GM12878 (cell line): ENCODE measurements at regions not wholly inside any gene's neighbourhood (a gene's known extent, or its start where the extent isn't known, plus 50 kb on each side); places are given as distances from the start of the nearest gene placed in this dataset.

Source experiments
- CEBPB ChIP-seq, 2 experiments: fragments of 150-350 bp in 1 of 2; IDR thresholded peaks; 2 replicates each; pipeline ENCODE4 v1.6.1; 2012 to 2014; ENCODE audit warnings: low read depth in 2 of 2, low read length in 2 of 2, borderline replicate concordance in 1 of 2, inconsistent platforms in 1 of 2
- EGR1 ChIP-seq, 2 experiments: IDR thresholded peaks; 1 replicate in 1 of 2; 2 replicates in 1 of 2; pipeline ENCODE4 v1.6.1; 2011 to 2012; ENCODE audit warnings: low read depth in 2 of 2, low read length in 2 of 2, borderline replicate concordance in 1 of 2, mild to moderate bottlenecking in 1 of 2, moderate library complexity in 1 of 2
- FOS ChIP-seq: IDR thresholded peaks from 3 replicates; pipeline ENCODE4 v1.6.1; 2011; ENCODE audit warnings: borderline replicate concordance; ENCODE audit not compliant: insufficient read length; ENCODE audit errors: extremely low read depth
- HDGF ChIP-seq: fragments of 450-650 bp; IDR thresholded peaks from 2 replicates; pipeline ENCODE4 v1.6.1; 2016; ENCODE audit warnings: antibody characterized with exemption
- KDM1A ChIP-seq: fragments of 200-600 bp; sonication (generic); IDR thresholded peaks from 2 replicates; pipeline ENCODE4 v1.6.1; 2016; ENCODE audit warnings: borderline replicate concordance
- MXI1 ChIP-seq: fragments of 150-350 bp; IDR thresholded peaks from 2 replicates; pipeline ENCODE4 v1.6.1; 2011; ENCODE audit warnings: low read depth, mild to moderate bottlenecking, inconsistent platforms, low read length, improper control_type of control experiment
- NFIC ChIP-seq: IDR thresholded peaks from 2 replicates; pipeline ENCODE4 v1.6.1; 2012; ENCODE audit warnings: low read depth, mild to moderate bottlenecking, inconsistent platforms, low read length, moderate library complexity
- POLR2A ChIP-seq: IDR thresholded peaks from 2 replicates; pipeline ENCODE4 v1.6.1; 2011; ENCODE audit warnings: low read depth, mild to moderate bottlenecking, low read length
- POLR2AphosphoS5 ChIP-seq: IDR thresholded peaks from 2 replicates; pipeline ENCODE4 v1.6.1; 2011; ENCODE audit warnings: mild to moderate bottlenecking, low read length, inconsistent platforms
- YY1 ChIP-seq: IDR thresholded peaks from 2 replicates; pipeline ENCODE4 v1.6.1; 2011; ENCODE audit warnings: low read depth, mild to moderate bottlenecking, low read length
- TF ChIP-seq, protein P1 (sequence below): IDR thresholded peaks from 2 replicates; pipeline ENCODE4 v1.6.1; 2012; ENCODE audit warnings: mild to moderate bottlenecking, low read depth, low read length
- TF ChIP-seq, protein P2 (sequence below): fragments of 450-650 bp; IDR thresholded peaks from 2 replicates; pipeline ENCODE4 v1.6.1; 2017; ENCODE audit warnings: mild to moderate bottlenecking, moderate library complexity
- TF ChIP-seq, protein P3 (sequence below): fragments of 150-350 bp; IDR thresholded peaks from 2 replicates; pipeline ENCODE4 v1.6.1; 2016; ENCODE audit warnings: low read depth, low read length

DNA sequence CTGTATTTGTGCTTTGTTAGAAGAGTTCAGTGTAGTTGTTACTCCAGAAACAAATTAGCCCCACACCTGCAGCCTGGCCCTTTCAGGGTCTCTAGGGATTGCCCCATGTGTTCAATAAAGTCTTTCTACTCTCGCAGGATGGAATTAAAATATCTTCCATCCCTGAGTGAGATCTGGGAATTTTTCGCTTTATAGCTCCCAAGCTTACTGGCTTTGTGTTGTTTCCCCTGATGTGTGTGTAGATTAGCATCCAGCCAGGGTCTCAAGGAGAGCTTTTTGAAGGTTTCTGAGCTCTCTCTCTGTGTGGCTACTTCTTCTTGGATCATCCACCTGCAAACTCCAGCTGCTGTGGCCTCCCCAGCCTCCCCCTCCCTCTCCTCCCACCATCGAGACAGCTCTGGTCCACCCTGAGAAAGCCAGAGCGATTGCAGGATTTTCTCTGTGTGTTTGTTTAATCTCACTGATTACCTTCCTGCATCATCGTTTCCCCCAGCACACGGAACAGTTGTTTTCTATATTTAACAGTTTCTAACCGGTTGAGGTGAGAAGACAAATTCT, 553.5 kb downstream of the TBC1D22A start:
- TF ChIP-seq NFIC (no peak), HDGF (no peak), EGR1 (IDR thresholded peaks at IDR 0.05; ENCODE audit: borderline replicate concordance in 1 of 2, low read depth in 2 of 2, low read length in 2 of 2) (no peak), POLR2A (no peak), KDM1A (no peak), YY1 (no peak), MXI1 (no peak), FOS (no peak), POLR2AphosphoS5 (no peak), CEBPB (IDR thresholded peaks at IDR 0.05; ENCODE audit: borderline replicate concordance in 1 of 2, low read depth in 2 of 2, low read length in 2 of 2) (no peak)
- TF ChIP-seq, protein P1, sequence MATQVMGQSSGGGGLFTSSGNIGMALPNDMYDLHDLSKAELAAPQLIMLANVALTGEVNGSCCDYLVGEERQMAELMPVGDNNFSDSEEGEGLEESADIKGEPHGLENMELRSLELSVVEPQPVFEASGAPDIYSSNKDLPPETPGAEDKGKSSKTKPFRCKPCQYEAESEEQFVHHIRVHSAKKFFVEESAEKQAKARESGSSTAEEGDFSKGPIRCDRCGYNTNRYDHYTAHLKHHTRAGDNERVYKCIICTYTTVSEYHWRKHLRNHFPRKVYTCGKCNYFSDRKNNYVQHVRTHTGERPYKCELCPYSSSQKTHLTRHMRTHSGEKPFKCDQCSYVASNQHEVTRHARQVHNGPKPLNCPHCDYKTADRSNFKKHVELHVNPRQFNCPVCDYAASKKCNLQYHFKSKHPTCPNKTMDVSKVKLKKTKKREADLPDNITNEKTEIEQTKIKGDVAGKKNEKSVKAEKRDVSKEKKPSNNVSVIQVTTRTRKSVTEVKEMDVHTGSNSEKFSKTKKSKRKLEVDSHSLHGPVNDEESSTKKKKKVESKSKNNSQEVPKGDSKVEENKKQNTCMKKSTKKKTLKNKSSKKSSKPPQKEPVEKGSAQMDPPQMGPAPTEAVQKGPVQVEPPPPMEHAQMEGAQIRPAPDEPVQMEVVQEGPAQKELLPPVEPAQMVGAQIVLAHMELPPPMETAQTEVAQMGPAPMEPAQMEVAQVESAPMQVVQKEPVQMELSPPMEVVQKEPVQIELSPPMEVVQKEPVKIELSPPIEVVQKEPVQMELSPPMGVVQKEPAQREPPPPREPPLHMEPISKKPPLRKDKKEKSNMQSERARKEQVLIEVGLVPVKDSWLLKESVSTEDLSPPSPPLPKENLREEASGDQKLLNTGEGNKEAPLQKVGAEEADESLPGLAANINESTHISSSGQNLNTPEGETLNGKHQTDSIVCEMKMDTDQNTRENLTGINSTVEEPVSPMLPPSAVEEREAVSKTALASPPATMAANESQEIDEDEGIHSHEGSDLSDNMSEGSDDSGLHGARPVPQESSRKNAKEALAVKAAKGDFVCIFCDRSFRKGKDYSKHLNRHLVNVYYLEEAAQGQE = no peak
- TF ChIP-seq, protein P2, sequence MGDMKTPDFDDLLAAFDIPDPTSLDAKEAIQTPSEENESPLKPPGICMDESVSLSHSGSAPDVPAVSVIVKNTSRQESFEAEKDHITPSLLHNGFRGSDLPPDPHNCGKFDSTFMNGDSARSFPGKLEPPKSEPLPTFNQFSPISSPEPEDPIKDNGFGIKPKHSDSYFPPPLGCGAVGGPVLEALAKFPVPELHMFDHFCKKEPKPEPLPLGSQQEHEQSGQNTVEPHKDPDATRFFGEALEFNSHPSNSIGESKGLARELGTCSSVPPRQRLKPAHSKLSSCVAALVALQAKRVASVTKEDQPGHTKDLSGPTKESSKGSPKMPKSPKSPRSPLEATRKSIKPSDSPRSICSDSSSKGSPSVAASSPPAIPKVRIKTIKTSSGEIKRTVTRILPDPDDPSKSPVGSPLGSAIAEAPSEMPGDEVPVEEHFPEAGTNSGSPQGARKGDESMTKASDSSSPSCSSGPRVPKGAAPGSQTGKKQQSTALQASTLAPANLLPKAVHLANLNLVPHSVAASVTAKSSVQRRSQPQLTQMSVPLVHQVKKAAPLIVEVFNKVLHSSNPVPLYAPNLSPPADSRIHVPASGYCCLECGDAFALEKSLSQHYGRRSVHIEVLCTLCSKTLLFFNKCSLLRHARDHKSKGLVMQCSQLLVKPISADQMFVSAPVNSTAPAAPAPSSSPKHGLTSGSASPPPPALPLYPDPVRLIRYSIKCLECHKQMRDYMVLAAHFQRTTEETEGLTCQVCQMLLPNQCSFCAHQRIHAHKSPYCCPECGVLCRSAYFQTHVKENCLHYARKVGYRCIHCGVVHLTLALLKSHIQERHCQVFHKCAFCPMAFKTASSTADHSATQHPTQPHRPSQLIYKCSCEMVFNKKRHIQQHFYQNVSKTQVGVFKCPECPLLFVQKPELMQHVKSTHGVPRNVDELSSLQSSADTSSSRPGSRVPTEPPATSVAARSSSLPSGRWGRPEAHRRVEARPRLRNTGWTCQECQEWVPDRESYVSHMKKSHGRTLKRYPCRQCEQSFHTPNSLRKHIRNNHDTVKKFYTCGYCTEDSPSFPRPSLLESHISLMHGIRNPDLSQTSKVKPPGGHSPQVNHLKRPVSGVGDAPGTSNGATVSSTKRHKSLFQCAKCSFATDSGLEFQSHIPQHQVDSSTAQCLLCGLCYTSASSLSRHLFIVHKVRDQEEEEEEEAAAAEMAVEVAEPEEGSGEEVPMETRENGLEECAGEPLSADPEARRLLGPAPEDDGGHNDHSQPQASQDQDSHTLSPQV = no peak
- TF ChIP-seq, protein P3, sequence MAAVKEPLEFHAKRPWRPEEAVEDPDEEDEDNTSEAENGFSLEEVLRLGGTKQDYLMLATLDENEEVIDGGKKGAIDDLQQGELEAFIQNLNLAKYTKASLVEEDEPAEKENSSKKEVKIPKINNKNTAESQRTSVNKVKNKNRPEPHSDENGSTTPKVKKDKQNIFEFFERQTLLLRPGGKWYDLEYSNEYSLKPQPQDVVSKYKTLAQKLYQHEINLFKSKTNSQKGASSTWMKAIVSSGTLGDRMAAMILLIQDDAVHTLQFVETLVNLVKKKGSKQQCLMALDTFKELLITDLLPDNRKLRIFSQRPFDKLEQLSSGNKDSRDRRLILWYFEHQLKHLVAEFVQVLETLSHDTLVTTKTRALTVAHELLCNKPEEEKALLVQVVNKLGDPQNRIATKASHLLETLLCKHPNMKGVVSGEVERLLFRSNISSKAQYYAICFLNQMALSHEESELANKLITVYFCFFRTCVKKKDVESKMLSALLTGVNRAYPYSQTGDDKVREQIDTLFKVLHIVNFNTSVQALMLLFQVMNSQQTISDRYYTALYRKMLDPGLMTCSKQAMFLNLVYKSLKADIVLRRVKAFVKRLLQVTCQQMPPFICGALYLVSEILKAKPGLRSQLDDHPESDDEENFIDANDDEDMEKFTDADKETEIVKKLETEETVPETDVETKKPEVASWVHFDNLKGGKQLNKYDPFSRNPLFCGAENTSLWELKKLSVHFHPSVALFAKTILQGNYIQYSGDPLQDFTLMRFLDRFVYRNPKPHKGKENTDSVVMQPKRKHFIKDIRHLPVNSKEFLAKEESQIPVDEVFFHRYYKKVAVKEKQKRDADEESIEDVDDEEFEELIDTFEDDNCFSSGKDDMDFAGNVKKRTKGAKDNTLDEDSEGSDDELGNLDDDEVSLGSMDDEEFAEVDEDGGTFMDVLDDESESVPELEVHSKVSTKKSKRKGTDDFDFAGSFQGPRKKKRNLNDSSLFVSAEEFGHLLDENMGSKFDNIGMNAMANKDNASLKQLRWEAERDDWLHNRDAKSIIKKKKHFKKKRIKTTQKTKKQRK = no peak
